K562 (cell line): ENCODE measurements at regions not wholly inside any gene's neighbourhood (a gene's known extent, or its start where the extent isn't known, plus 50 kb on each side); places are given as distances from the start of the nearest gene placed in this dataset.

ENCODE experiments used
- ATAC-seq: fragments of 200-7000 bp; cut with Tn5 transposase; 3 replicates; pipeline ENCODE4 v1.9.1; 2020; ENCODE audit warnings: moderate library complexity
- BruUV-seq: library from RNA; stranded (reverse); fragments of 400-500 nt; replicated peaks from 2 replicates; lab custom pipeline; 2021; lab: Mats Ljungman, UMichigan
- CTCF ChIA-PET: fragments of 300-600 bp; formaldehyde crosslinking; extraction: SDS; loops from one replicate; lab custom pipeline; 2021; ENCODE audit warnings: low intra/inter-chr PET ratio; lab: Yijun Ruan, JAX
- POLR2A ChIA-PET: fragments of 300-600, 350-650 bp; sonication (Branson Sonifier 250); formaldehyde crosslinking; extraction: SDS; loops from one replicate; lab custom pipeline; 2021; ENCODE audit warnings: antibody characterized with exemption, inconsistent platforms; lab: Yijun Ruan, JAX
- DNase-seq, 4 experiments: peaks; one replicate each; pipeline versions ENCODE4 v3.0.0 to v3.0.0-alpha.2; 2011 to 2018; ENCODE audit warnings: low spot score in 3 of 4, mixed read lengths in 3 of 4; ENCODE audit errors: extremely low read depth in 1 of 4
- FAIRE-seq: peaks from 2 replicates; lab custom pipeline; 2011; peaks lifted over from hg19 to GRCh38; lab: Jason Lieb, UNC
- H2AFZ ChIP-seq: 2 replicates; pipeline ENCODE4 v1.6.0; 2011; ENCODE audit warnings: low read depth, low read length, control low read depth, inconsistent platforms
- H3K27ac ChIP-seq: fragments of 200-600 bp; 3 replicates; pipeline ENCODE4 v1.8.0; 2011; ENCODE audit warnings: low read depth, mild to moderate bottlenecking, control low read depth, inconsistent platforms, low read length, moderate library complexity, mixed read lengths; ENCODE audit errors: extremely low read depth
- H3K27me3 ChIP-seq, 2 experiments: fragments of 300-600 bp in 1 of 2; 2 replicates in 1 of 2; 3 replicates in 1 of 2; pipeline versions ENCODE4 v1.6.0 to v1.8.0; 2011; ENCODE audit warnings: inconsistent platforms in 2 of 2, low read length in 2 of 2, mild to moderate bottlenecking in 1 of 2, mixed read lengths in 1 of 2, moderate library complexity in 1 of 2; ENCODE audit not compliant: control insufficient read depth in 2 of 2, insufficient read depth in 2 of 2
- H3K36me3 ChIP-seq: fragments of 300-600 bp; 3 replicates; pipeline ENCODE4 v1.8.0; 2011; ENCODE audit warnings: mild to moderate bottlenecking, low read length, inconsistent platforms; ENCODE audit not compliant: control insufficient read depth, insufficient read depth
- H3K4me1 ChIP-seq, 2 experiments: fragments of 200-600 bp in 1 of 2; replicated peaks in 1 of 2; 2 replicates in 1 of 2; 3 replicates in 1 of 2; pipeline versions ENCODE4 v1.5.1 to v1.8.0; 2011; ENCODE audit warnings: inconsistent platforms in 2 of 2, low read length in 2 of 2, mild to moderate bottlenecking in 1 of 2, mixed read lengths in 1 of 2, moderate library complexity in 1 of 2; ENCODE audit not compliant: control insufficient read depth in 2 of 2, insufficient read depth in 2 of 2
- H3K4me2 ChIP-seq: 2 replicates; pipeline ENCODE4 v1.6.1; 2011; ENCODE audit warnings: low read length, control low read depth, inconsistent platforms, mixed read lengths; ENCODE audit not compliant: insufficient read depth
- H3K4me3 ChIP-seq: fragments of 200-600 bp; sonication (generic), shearing (Covaris generic); 2 replicates; pipeline ENCODE4 v1.5.1; 2016; ENCODE audit warnings: control low read depth, inconsistent platforms
- H3K79me2 ChIP-seq: fragments of 200-600 bp; 3 replicates; pipeline ENCODE4 v1.8.0; 2011; ENCODE audit warnings: low read length, inconsistent platforms; ENCODE audit not compliant: control insufficient read depth, insufficient read depth
- H3K9ac ChIP-seq, 2 experiments: 2 replicates each; pipeline versions ENCODE4 v1.6.0 to v1.6.1; 2011; ENCODE audit warnings: low read depth in 2 of 2, low read length in 2 of 2, control low read depth in 1 of 2, inconsistent platforms in 1 of 2, mild to moderate bottlenecking in 1 of 2, mixed read lengths in 1 of 2; ENCODE audit not compliant: insufficient read depth in 1 of 2
- H3K9me1 ChIP-seq: one replicate; pipeline ENCODE4 v1.6.0; 2011; ENCODE audit warnings: inconsistent platforms, mild to moderate bottlenecking, low read length, moderate library complexity; ENCODE audit not compliant: control insufficient read depth, insufficient read depth
- H3K9me3 ChIP-seq: replicated peaks from 2 replicates; pipeline ENCODE4 v1.5.1; 2011; ENCODE audit warnings: low read depth, low read length, inconsistent platforms; ENCODE audit not compliant: control insufficient read depth, insufficient read depth
- H4K20me1 ChIP-seq: replicated peaks from 2 replicates; pipeline ENCODE4 v1.6.1; 2011; ENCODE audit warnings: low read length, inconsistent platforms, mixed read lengths; ENCODE audit not compliant: control insufficient read depth, insufficient read depth
- CEBPZ ChIP-seq: fragments of 150-350 bp; IDR thresholded peaks from 2 replicates; pipeline ENCODE4 v1.6.1; 2014; ENCODE audit warnings: low read depth, mild to moderate bottlenecking, low read length, borderline replicate concordance
- NFYB ChIP-seq: IDR thresholded peaks from 2 replicates; pipeline ENCODE4 v1.6.1; 2011; ENCODE audit warnings: mild to moderate bottlenecking, moderate library complexity; ENCODE audit not compliant: insufficient read length; ENCODE audit errors: extremely low read depth
- PKNOX1 ChIP-seq: fragments of 450-650 bp; IDR thresholded peaks from 2 replicates; pipeline ENCODE4 v1.6.1; 2016
- ZKSCAN1 ChIP-seq: fragments of 150-350 bp; IDR thresholded peaks from 2 replicates; pipeline ENCODE4 v1.6.1; 2016; ENCODE audit warnings: low read depth, low read length
- ZNF445 ChIP-seq: fragments of 250-450 bp; sonication (Bioruptor Pico); IDR thresholded peaks from 2 replicates; pipeline ENCODE4 v1.4.0; 2020; ENCODE audit warnings: low read depth, mild to moderate bottlenecking, moderate library complexity
- ZNF696 ChIP-seq: fragments of 250-450 bp; sonication (Bioruptor Pico); conservative IDR thresholded peaks from 2 replicates; pipeline ENCODE4 v1.4.0; 2020; ENCODE audit warnings: mild to moderate bottlenecking, moderate library complexity
- WGBS: fragments of 100-300 bp; shearing (Covaris generic); methylation state at CpG from one replicate; pipeline ENCODE4 v1.1.6; 2016; ENCODE audit warnings: low coverage, mixed read lengths; ENCODE audit not compliant: insufficient coverage; ENCODE audit errors: missing lambda C conversion rate; 5-methylcytosine and 5-hydroxymethylcytosine counted together
- in situ Hi-C: fragments of 300-500 bp; cut with MboI; formaldehyde crosslinking; loops from 4 replicates; pipeline ENCODE4 v1.15.0; 2018; ENCODE audit warnings: inconsistent platforms, mixed read lengths
- intact Hi-C: fragments of 100-400 bp; cut with micrococcal nuclease; formaldehyde crosslinking; loops from 2 replicates; pipeline ENCODE4 v1.14.2; 2022

GRCh38 chr7:156039971-156040677, 227.9 kb upstream of the SHH start:
- H3K27ac ChIP-seq: no peak overlapping the region
- FAIRE-seq (no peak), DNase-seq (no peak), ATAC-seq (peak; percentile 30; the same call in 1 of the 3 replicates)
- H2AFZ ChIP-seq: no peak overlapping the region
- CTCF ChIA-PET: no interaction called here
- 3% methylated on average over 31 of the region's 32 CpGs for WGBS
- H3K36me3 ChIP-seq: no peaks in the 10 kb centered on the region
- TF ChIP-seq ZKSCAN1 (no peak), ZNF696 (no peak), NFYB (peak; percentile 7), CEBPZ (no peak), ZNF445 (CRISPR knock-in tag) (no peak), PKNOX1 (peak; percentile 70)
- intact Hi-C loops: no loop called here
- no peaks in the 10 kb centered on the region for H3K79me2 ChIP-seq
- peaks cover 8% of the 10 kb centered on the region; the same call in 1 of the 2 replicates for H4K20me1 ChIP-seq
- H3K4me2 ChIP-seq: no peak overlapping the region
- POLR2A ChIA-PET: no interaction called here
- no peaks in the 10 kb centered on the region for H3K9me1 ChIP-seq
- H3K27me3 ChIP-seq: peaks cover 50 to 84% of the 10 kb centered on the region in 2 experiments
- no peak overlapping the region for H3K9ac ChIP-seq
- in situ Hi-C loops: no loop called here
- H3K4me3 ChIP-seq: no peak overlapping the region
- H3K4me1 ChIP-seq: peaks cover 0 to 3% of the 10 kb centered on the region in 2 experiments; a peak in 1 of 5 replicates
- H3K9me3 ChIP-seq: no peaks in the 10 kb centered on the region
- BruUV-seq: no TSS peak
